B cell (primary cell): ENCODE measurements at regions not wholly inside any gene's neighbourhood (a gene's known extent, or its start where the extent isn't known, plus 50 kb on each side); places are given as distances from the start of the nearest gene placed in this dataset.

ENCODE experiments used
- ATAC-seq: fragments of 200-7000 bp; cut with Tn5 transposase; one replicate; pipeline ENCODE4 v1.10.0; 2021; ENCODE audit warnings: low read depth, mild to moderate bottlenecking, moderate number of reproducible peaks, moderate library complexity
- CTCF ChIA-PET: fragments of 350-600 bp; sonication (Branson Sonifier 250); formaldehyde crosslinking; loops from one replicate; lab custom pipeline; 2021; ENCODE audit warnings: antibody characterized with exemption, inconsistent platforms; lab: Charles Lee
- POLR2A ChIA-PET: fragments of 350-600 bp; sonication (Branson Sonifier 250); formaldehyde crosslinking; loops from one replicate; lab custom pipeline; 2021; ENCODE audit warnings: antibody characterized with exemption; lab: Charles Lee
- DNase-seq: peaks from one replicate; pipeline ENCODE4 v3.0.0; 2013
- H2AFZ ChIP-seq: 2 replicates; pipeline ENCODE4 v1.6.1; 2012; ENCODE audit warnings: mild to moderate bottlenecking, low read depth, low read length; ENCODE audit not compliant: insufficient read depth, poor library complexity, severe bottlenecking
- H3K27ac ChIP-seq, 2 donors: 1 replicate in 1 of 2; 2 replicates in 1 of 2; pipeline ENCODE4 v1.5.1; 2012 to 2013; ENCODE audit warnings: low read length in 2 of 2, mild to moderate bottlenecking in 2 of 2, moderate library complexity in 1 of 2
- H3K27me3 ChIP-seq, 4 experiments: fragments of 200-600 bp in 1 of 4; sonication (generic) in 1 of 4; replicated peaks in 1 of 4; 1 replicate in 2 of 4; 2 replicates in 2 of 4; pipeline versions ENCODE4 v1.6.1 to v1.7.0; 2013 to 2016; ENCODE audit warnings: low read length in 3 of 4, mild to moderate bottlenecking in 2 of 4, mixed read lengths in 1 of 4, moderate library complexity in 1 of 4; ENCODE audit not compliant: insufficient read depth in 4 of 4, control insufficient read depth in 3 of 4; ENCODE audit errors: control extremely low read depth in 1 of 4
- H3K36me3 ChIP-seq, 2 experiments: replicated peaks in 1 of 2; 1 replicate in 1 of 2; 2 replicates in 1 of 2; pipeline versions ENCODE4 v1.6.1 to v1.7.1; 2013; ENCODE audit warnings: low read length in 1 of 2; ENCODE audit not compliant: insufficient read depth in 2 of 2, control insufficient read depth in 1 of 2; ENCODE audit errors: control extremely low read depth in 1 of 2, extremely low read depth in 1 of 2
- H3K4me1 ChIP-seq, 2 donors: fragments of 200-600 bp in 1 of 2; sonication (generic) in 1 of 2; 1 replicate in 1 of 2; 2 replicates in 1 of 2; pipeline versions ENCODE4 v1.5.1 to v1.6.1; 2013 to 2017; ENCODE audit warnings: low read length in 2 of 2; ENCODE audit not compliant: control insufficient read depth in 2 of 2, insufficient read depth in 2 of 2
- H3K4me2 ChIP-seq: replicated peaks from 2 replicates; pipeline ENCODE3; 2012; ENCODE audit warnings: mild to moderate bottlenecking, low read depth, low read length; ENCODE audit not compliant: poor library complexity, severe bottlenecking
- H3K4me3 ChIP-seq, 5 experiments: fragments of 200-600 bp in 1 of 5; sonication (generic) in 1 of 5; 1 replicate in 3 of 5; 2 replicates in 2 of 5; pipeline versions ENCODE4 v1.5.1 to v1.7.0; 2011 to 2016; ENCODE audit warnings: low read length in 4 of 5, mild to moderate bottlenecking in 4 of 5, low read depth in 2 of 5, control low read depth in 1 of 5, moderate library complexity in 1 of 5; ENCODE audit not compliant: insufficient read depth in 1 of 5; ENCODE audit errors: control extremely low read depth in 1 of 5, extremely low read depth in 1 of 5
- H3K79me2 ChIP-seq: fragments of 200-600 bp; sonication (generic); one replicate; pipeline ENCODE4 v1.6.0; 2016; ENCODE audit warnings: low read length; ENCODE audit not compliant: control insufficient read depth, insufficient read depth
- H3K9ac ChIP-seq: fragments of 200-600 bp; sonication (generic); 2 replicates; pipeline ENCODE4 v1.6.1; 2017; ENCODE audit warnings: mild to moderate bottlenecking, low read length, moderate library complexity
- H3K9me3 ChIP-seq, 3 donors: one replicate each; pipeline versions ENCODE4 v1.6.1 to v1.7.1; 2013; ENCODE audit warnings: low read length in 2 of 3; ENCODE audit not compliant: control insufficient read depth in 2 of 3, insufficient read depth in 1 of 3; ENCODE audit errors: control extremely low read depth in 1 of 3
- H4K20me1 ChIP-seq: 2 replicates; pipeline ENCODE4 v1.6.0; 2012; ENCODE audit warnings: mild to moderate bottlenecking, low read length; ENCODE audit not compliant: insufficient read depth, control insufficient read depth, poor library complexity, severe bottlenecking
- H3K27ac Mint-ChIP-seq: one replicate; pipeline ENCODE4 v1.8.0; 2021; ENCODE audit warnings: mixed read lengths
- H3K27me3 Mint-ChIP-seq: one replicate; pipeline ENCODE4 v1.8.0; 2021; ENCODE audit warnings: mixed read lengths
- H3K4me1 Mint-ChIP-seq: one replicate; pipeline ENCODE4 v1.8.0; 2021; ENCODE audit warnings: mixed read lengths
- H3K4me3 Mint-ChIP-seq: one replicate; pipeline ENCODE4 v1.8.0; 2021; ENCODE audit warnings: mixed read lengths
- H3K9me3 Mint-ChIP-seq: one replicate; pipeline ENCODE4 v1.8.0; 2022; ENCODE audit warnings: mixed read lengths; ENCODE audit not compliant: insufficient read depth
- EZH2 ChIP-seq: IDR thresholded peaks from 2 replicates; pipeline ENCODE4 v1.6.1; 2012; ENCODE audit warnings: borderline replicate concordance, low read depth, mild to moderate bottlenecking, moderate library complexity, low read length; ENCODE audit not compliant: insufficient read depth, poor library complexity, severe bottlenecking
- WGBS: methylation state at CpG from one replicate; pipeline ENCODE4 v1.1.5; 2013; ENCODE audit warnings: missing lambda C conversion rate; ENCODE audit not compliant: insufficient coverage; 5-methylcytosine and 5-hydroxymethylcytosine counted together
- intact Hi-C: fragments of 100-400 bp; cut with micrococcal nuclease; formaldehyde crosslinking; loops from one replicate; pipeline ENCODE4 v1.10.0; 2022
- TF ChIP-seq, protein P1 (sequence below): fragments of 200-600 bp; IDR thresholded peaks from one replicate; pipeline ENCODE4 v1.8.0; 2022; ENCODE audit warnings: antibody characterized with exemption, mild to moderate bottlenecking

DNA sequence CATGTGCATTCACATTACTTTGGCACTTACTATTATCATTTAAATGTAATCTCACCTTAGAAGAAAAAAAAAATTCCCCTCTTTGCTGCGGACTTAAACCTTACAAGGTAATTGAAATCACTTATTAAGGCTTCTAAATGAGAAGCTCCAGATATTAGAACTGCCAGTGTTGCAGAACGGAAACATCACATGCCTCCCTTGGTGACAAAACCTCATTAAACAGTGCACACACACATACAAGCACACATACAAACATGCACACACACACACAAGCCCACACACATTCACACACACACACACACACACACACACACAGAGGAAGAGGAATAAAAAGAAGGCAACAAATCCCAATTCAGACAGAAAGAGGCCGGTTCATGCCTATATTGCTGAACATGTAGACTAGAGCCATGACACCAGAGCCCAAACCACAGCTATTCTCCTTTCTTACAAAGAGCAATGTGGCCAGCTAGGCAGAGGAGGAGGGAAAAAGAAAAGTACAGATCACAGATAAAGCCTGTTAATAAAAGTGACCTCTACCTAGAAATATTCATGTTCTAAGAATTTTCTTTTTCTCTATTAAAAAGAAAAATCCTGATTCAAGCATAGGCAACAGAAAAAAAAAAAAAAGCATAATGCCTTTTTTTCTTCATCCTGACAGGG lies 405.2 kb upstream of the FLRT2 start:
- DNase-seq: no peak
- TF ChIP-seq, protein P1, sequence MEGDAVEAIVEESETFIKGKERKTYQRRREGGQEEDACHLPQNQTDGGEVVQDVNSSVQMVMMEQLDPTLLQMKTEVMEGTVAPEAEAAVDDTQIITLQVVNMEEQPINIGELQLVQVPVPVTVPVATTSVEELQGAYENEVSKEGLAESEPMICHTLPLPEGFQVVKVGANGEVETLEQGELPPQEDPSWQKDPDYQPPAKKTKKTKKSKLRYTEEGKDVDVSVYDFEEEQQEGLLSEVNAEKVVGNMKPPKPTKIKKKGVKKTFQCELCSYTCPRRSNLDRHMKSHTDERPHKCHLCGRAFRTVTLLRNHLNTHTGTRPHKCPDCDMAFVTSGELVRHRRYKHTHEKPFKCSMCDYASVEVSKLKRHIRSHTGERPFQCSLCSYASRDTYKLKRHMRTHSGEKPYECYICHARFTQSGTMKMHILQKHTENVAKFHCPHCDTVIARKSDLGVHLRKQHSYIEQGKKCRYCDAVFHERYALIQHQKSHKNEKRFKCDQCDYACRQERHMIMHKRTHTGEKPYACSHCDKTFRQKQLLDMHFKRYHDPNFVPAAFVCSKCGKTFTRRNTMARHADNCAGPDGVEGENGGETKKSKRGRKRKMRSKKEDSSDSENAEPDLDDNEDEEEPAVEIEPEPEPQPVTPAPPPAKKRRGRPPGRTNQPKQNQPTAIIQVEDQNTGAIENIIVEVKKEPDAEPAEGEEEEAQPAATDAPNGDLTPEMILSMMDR: no peak
- TF ChIP-seq EZH2: no peak
- Mint-ChIP-seq H3K9me3 (peaks cover 4% of the 10 kb centered on the region), H3K4me1 (no peaks in the 10 kb centered on the region), H3K27ac (no peak overlapping the region), H3K4me3 (no peak overlapping the region), H3K27me3 (no peaks in the 10 kb centered on the region)
- Histone ChIP-seq H3K36me3 (no peaks in the 10 kb centered on the region), H3K79me2 (no peaks in the 10 kb centered on the region), H3K4me2 (no peak overlapping the region), H2AFZ (no peak overlapping the region), H3K27ac (no peak overlapping the region), H3K9me3 (no peaks in the 10 kb centered on the region), H3K4me1 (no peaks in the 10 kb centered on the region), H3K4me3 (no peak overlapping the region), H4K20me1 (no peaks in the 10 kb centered on the region), H3K9ac (no peak overlapping the region), H3K27me3 (no peaks in the 10 kb centered on the region)
- intact Hi-C loops: no loop called here
- WGBS: 88% methylated on average over 2 of the region's 3 CpGs
- no peak for ATAC-seq
- POLR2A ChIA-PET: no interaction called here
- CTCF ChIA-PET: no interaction called here

GRCh38 chr14:85125291-85125670 lies 404.7 kb upstream of the FLRT2 start:
- no peak overlapping the region for H3K4me3 Mint-ChIP-seq
- no peak overlapping the region for H3K27ac ChIP-seq
- H3K4me1 Mint-ChIP-seq: no peaks in the 10 kb centered on the region
- H3K9me3 ChIP-seq: no peaks in the 10 kb centered on the region
- H3K27ac Mint-ChIP-seq: no peak overlapping the region
- H3K4me3 ChIP-seq: no peak overlapping the region
- intact Hi-C loops: no loop called here
- DNase-seq (no peak), ATAC-seq (no peak)
- CTCF ChIA-PET: no interaction called here
- H2AFZ ChIP-seq: no peak overlapping the region
- H3K4me1 ChIP-seq: no peaks in the 10 kb centered on the region
- H3K27me3 ChIP-seq: no peaks in the 10 kb centered on the region
- peaks cover 4% of the 10 kb centered on the region for H3K9me3 Mint-ChIP-seq
- no peaks in the 10 kb centered on the region for H3K79me2 ChIP-seq
- TF ChIP-seq, protein P1: no peak
- TF ChIP-seq EZH2: no peak
- no peak overlapping the region for H3K4me2 ChIP-seq
- POLR2A ChIA-PET: no interaction called here
- no peak overlapping the region for H3K9ac ChIP-seq
- no CpG with 5 or more reads among the region's 2 CpGs for WGBS
- H3K36me3 ChIP-seq: no peaks in the 10 kb centered on the region
- H3K27me3 Mint-ChIP-seq: no peaks in the 10 kb centered on the region
- no peaks in the 10 kb centered on the region for H4K20me1 ChIP-seq
